A549 (cell line): ENCODE measurements at regions not wholly inside any gene's neighbourhood (a gene's known extent, or its start where the extent isn't known, plus 50 kb on each side); places are given as distances from the start of the nearest gene placed in this dataset.

Experiments used
- ATAC-seq, 2 experiments: fragments of 200-7000 bp in 1 of 2; fragments of >200 bp in 1 of 2; cut with Nextera tagmentation in 1 of 2; cut with Tn5 transposase in 1 of 2; 3 replicates each; pipeline versions ENCODE4 v1.8.0 to v1.9.1; 2018 to 2020; ENCODE audit warnings: mild to moderate bottlenecking in 1 of 2, moderate library complexity in 1 of 2
- CTCF ChIA-PET: fragments of 300-600 bp; sonication (Branson Sonifier 250); formaldehyde crosslinking; extraction: SDS; loops from one replicate; lab custom pipeline; 2021; ENCODE audit warnings: antibody characterized with exemption, inconsistent platforms; lab: Yijun Ruan, JAX
- POLR2A ChIA-PET: fragments of 350-600 bp; formaldehyde crosslinking; extraction: SDS; loops from one replicate; lab custom pipeline; 2021; ENCODE audit warnings: antibody characterized with exemption, inconsistent platforms; lab: Yijun Ruan, JAX
- DNase-seq, 2 experiments: peaks; one replicate each; pipeline versions ENCODE4 v3.0.0 to v3.0.0-alpha.2; 2011 to 2016; ENCODE audit warnings: low read depth in 1 of 2, low spot score in 1 of 2
- FAIRE-seq: peaks from 2 replicates; lab custom pipeline; 2011; peaks lifted over from hg19 to GRCh38; lab: Jason Lieb, UNC
- H3K27ac ChIP-seq, 2 experiments: fragments of >200 bp; sonication (Bioruptor Twin); formaldehyde crosslinking; 3 replicates each; pipeline ENCODE4 v1.5.1; 2016 to 2017
- H3K4me1 ChIP-seq: fragments of >200 bp; sonication (Bioruptor Twin); formaldehyde crosslinking; 3 replicates; pipeline ENCODE4 v1.6.1; 2016
- H3K4me2 ChIP-seq: fragments of >200 bp; sonication (Bioruptor Twin); formaldehyde crosslinking; 3 replicates; pipeline ENCODE4 v1.6.1; 2016
- H3K4me3 ChIP-seq: fragments of >200 bp; sonication (Bioruptor Twin); formaldehyde crosslinking; 3 replicates; pipeline ENCODE4 v1.5.1; 2016
- H3K9me3 ChIP-seq: fragments of >200 bp; sonication (Bioruptor Twin); formaldehyde crosslinking; 3 replicates; pipeline ENCODE4 v1.6.1; 2016
- BCL3 ChIP-seq: fragments of >200 bp; sonication (Bioruptor Twin); formaldehyde crosslinking; IDR thresholded peaks from 3 replicates; pipeline ENCODE4 v1.6.1; 2016
- CHD2 ChIP-seq: fragments of 150-350 bp; IDR thresholded peaks from 2 replicates; pipeline ENCODE4 v1.6.1; 2014; ENCODE audit warnings: low read length; ENCODE audit not compliant: partially characterized antibody
- ELK1 ChIP-seq: fragments of 150-350 bp; IDR thresholded peaks from 2 replicates; pipeline ENCODE4 v1.6.1; 2014; ENCODE audit warnings: low read depth, mild to moderate bottlenecking, low read length
- FOXS1 ChIP-seq: fragments of 250-450 bp; sonication (Bioruptor Pico); IDR thresholded peaks from 2 replicates; pipeline ENCODE4 v1.5.0; 2020; ENCODE audit warnings: mild to moderate bottlenecking, moderate library complexity
- HEYL ChIP-seq: fragments of 250-450 bp; sonication (Bioruptor Pico); IDR thresholded peaks from 2 replicates; pipeline ENCODE4 v1.8.0; 2021; ENCODE audit warnings: mild to moderate bottlenecking, moderate library complexity
- HMGXB4 ChIP-seq: fragments of 250-450 bp; sonication (Bioruptor Pico); IDR thresholded peaks from 2 replicates; pipeline ENCODE4 v1.5.0; 2021; ENCODE audit warnings: mild to moderate bottlenecking, moderate library complexity, borderline replicate concordance
- HOXA7 ChIP-seq: fragments of 250-450 bp; sonication (Bioruptor Pico); IDR thresholded peaks from 2 replicates; pipeline ENCODE4 v1.5.0; 2020; ENCODE audit warnings: mild to moderate bottlenecking, moderate library complexity
- HOXB5 ChIP-seq: fragments of 250-450 bp; sonication (Bioruptor Pico); IDR thresholded peaks from 2 replicates; pipeline ENCODE4 v1.5.0; 2020; ENCODE audit warnings: mild to moderate bottlenecking, moderate library complexity
- JUN ChIP-seq, 2 experiments: fragments of >200 bp; sonication (Bioruptor Twin); formaldehyde crosslinking; IDR thresholded peaks; 2 replicates in 1 of 2; 3 replicates in 1 of 2; pipeline ENCODE4 v1.6.1; 2016 to 2017
- MAX ChIP-seq: IDR thresholded peaks from 2 replicates; pipeline ENCODE4 v1.6.1; 2012
- MAZ ChIP-seq: fragments of 150-350 bp; IDR thresholded peaks from 2 replicates; pipeline ENCODE4 v1.6.1; 2014; ENCODE audit warnings: antibody characterized with exemption, low read depth, low read length, borderline replicate concordance
- NPAS2 ChIP-seq: fragments of 250-450 bp; sonication (Bioruptor Pico); IDR thresholded peaks from 2 replicates; pipeline ENCODE4 v1.8.0; 2022; ENCODE audit warnings: mild to moderate bottlenecking, moderate library complexity, borderline replicate concordance
- PBX3 ChIP-seq: IDR thresholded peaks from 2 replicates; pipeline ENCODE4 v1.6.1; 2012
- RAD21 ChIP-seq, 2 experiments: fragments of >200 bp in 1 of 2; sonication (Bioruptor Twin) in 1 of 2; formaldehyde crosslinking in 1 of 2; IDR thresholded peaks in 1 of 2; conservative IDR thresholded peaks in 1 of 2; 2 replicates in 1 of 2; 3 replicates in 1 of 2; pipeline ENCODE4 v1.6.1; 2012 to 2018; ENCODE audit warnings: inconsistent platforms in 1 of 2
- RARB ChIP-seq: fragments of 250-450 bp; sonication (Bioruptor Pico); IDR thresholded peaks from 2 replicates; pipeline ENCODE4 v1.8.0; 2021; ENCODE audit warnings: mild to moderate bottlenecking, moderate library complexity
- RCOR1 ChIP-seq: fragments of 150-350 bp; IDR thresholded peaks from 2 replicates; pipeline ENCODE4 v1.6.1; 2014; ENCODE audit warnings: antibody characterized with exemption, low read length, low read depth
- TFCP2L1 ChIP-seq: fragments of 250-450 bp; sonication (Bioruptor Pico); IDR thresholded peaks from 2 replicates; pipeline ENCODE4 v1.5.0; 2021; ENCODE audit warnings: mild to moderate bottlenecking
- USF2 ChIP-seq: fragments of 450-650 bp; IDR thresholded peaks from 2 replicates; pipeline ENCODE4 v1.6.1; 2014; ENCODE audit warnings: antibody characterized with exemption
- WGBS: methylation state at CpG from one replicate; pipeline ENCODE4 v1.1.6; 2017; ENCODE audit errors: missing lambda C conversion rate; 5-methylcytosine and 5-hydroxymethylcytosine counted together

GRCh38 chr6:76702187-76702586 lies 629.7 kb upstream of the IMPG1 start (continued):
- TF ChIP-seq USF2 (no peak), MAX (no peak), MAZ (no peak), HOXB5 (no peak)
- TF ChIP-seq, all 56 proteins: peak for 0

- Histone ChIP-seq H3K27ac (no peak overlapping the region), H3K4me1 (no peaks in the 10 kb centered on the region), H3K4me3 (no peak overlapping the region), H3K9me3 (no peaks in the 10 kb centered on the region)
- POLR2A ChIA-PET: no interaction called here
- no peak for DNase-seq
- ATAC-seq: no peak
- WGBS: 1% methylated on average over 3 of the region's 3 CpGs
- CTCF ChIA-PET: interaction anchor here (0.6 kb wide), 1 partner anchor 660 kb away, joined by 3 read pairs; no protein-coding TSS in a partner anchor
- FAIRE-seq: no peak
- no peak for TF ChIP-seq HOXA7 (CRISPR knock-in tag)
- TF ChIP-seq, all 56 proteins: peak for 0
- no peak overlapping the region for H3K4me2 ChIP-seq
These were observed 629.1 kb upstream of the IMPG1 start for GRCh38 chr6:76701610-76702009.

GRCh38 chr6:76697585-76697984 lies 625.1 kb upstream of the IMPG1 start:
- DNase-seq (peak in 1 of 2 experiments; percentile 13), ATAC-seq (no peak), FAIRE-seq (no peak)
- WGBS: 8% methylated on average over 2 of the region's 2 CpGs
- no peaks in the 10 kb centered on the region for H3K4me1 ChIP-seq
- H3K4me3 ChIP-seq: no peak overlapping the region
- POLR2A ChIA-PET: no interaction called here
- TF ChIP-seq PBX3: no peak
- no peak for TF ChIP-seq TFCP2L1
- no peak for TF ChIP-seq MAZ
- no peak for TF ChIP-seq RARB
- no peak for TF ChIP-seq CHD2
- TF ChIP-seq RCOR1: no peak
- no peak for TF ChIP-seq USF2
- TF ChIP-seq ELK1: no peak
- no peak for TF ChIP-seq BCL3
- TF ChIP-seq FOXS1 (CRISPR knock-in tag): no peak
- no peak for TF ChIP-seq JUN (IDR thresholded peaks at IDR 0.05)
- H3K9me3 ChIP-seq: no peaks in the 10 kb centered on the region
- H3K27ac ChIP-seq: no peak overlapping the region
- CTCF ChIA-PET: interaction anchor here (1.6 kb wide), 1 partner anchor 13 kb away, joined by 5 read pairs; no protein-coding TSS in a partner anchor
- H3K4me2 ChIP-seq: no peak overlapping the region

GRCh38 chr6:76694795-76695194 lies 622.3 kb upstream of the IMPG1 start:
- WGBS: 13% methylated on average over 1 of the region's 1 CpG
- FAIRE-seq (no peak), ATAC-seq (no peak), DNase-seq (no peak)
- H3K9me3 ChIP-seq: no peaks in the 10 kb centered on the region
- no peak overlapping the region for H3K4me2 ChIP-seq
- POLR2A ChIA-PET: no interaction called here
- no peak for TF ChIP-seq HEYL (CRISPR knock-in tag)
- TF ChIP-seq RAD21 (conservative IDR thresholded peaks at IDR 0.05 in 1 of 2, IDR thresholded peaks at IDR 0.05 in 1 of 2): no peak
- TF ChIP-seq NPAS2 (CRISPR knock-in tag): no peak
- no peak for TF ChIP-seq HMGXB4 (CRISPR knock-in tag)
- CTCF ChIA-PET: no interaction called here
- H3K27ac ChIP-seq: no peak overlapping the region
- no peak overlapping the region for H3K4me3 ChIP-seq
- H3K4me1 ChIP-seq: no peaks in the 10 kb centered on the region
